HEK293T (cell line): ENCODE measurements at regions not wholly inside any gene's neighbourhood (a gene's known extent, or its start where the extent isn't known, plus 50 kb on each side); places are given as distances from the start of the nearest gene placed in this dataset.

Experiments
- CTCF ChIA-PET: fragments of 350-600 bp; formaldehyde crosslinking; extraction: SDS; loops from one replicate; lab custom pipeline; 2021; ENCODE audit warnings: antibody characterized with exemption, inconsistent platforms; lab: Yijun Ruan, JAX
- POLR2A ChIA-PET: fragments of 350-600 bp; formaldehyde crosslinking; extraction: SDS; loops from one replicate; lab custom pipeline; 2020; ENCODE audit warnings: antibody characterized with exemption, inconsistent platforms; lab: Yijun Ruan, JAX
- DNase-seq: peaks from one replicate; pipeline ENCODE4 v3.0.0; 2012; ENCODE audit warnings: mixed read lengths; ENCODE audit errors: extremely low spot score
- ARNT ChIP-seq: fragments of 450-650 bp; IDR thresholded peaks from 2 replicates; pipeline ENCODE4 v1.6.1; 2017; ENCODE audit warnings: mild to moderate bottlenecking
- BHLHE40 ChIP-seq: fragments of 450-650 bp; IDR thresholded peaks from 2 replicates; pipeline ENCODE4 v1.6.1; 2016; ENCODE audit warnings: mild to moderate bottlenecking, moderate library complexity, borderline replicate concordance
- CTBP1 ChIP-seq: fragments of 450-650 bp; IDR thresholded peaks from 2 replicates; pipeline ENCODE4 v1.6.1; 2016; ENCODE audit warnings: borderline replicate concordance
- ELF4 ChIP-seq: fragments of 450-650 bp; IDR thresholded peaks from 2 replicates; pipeline ENCODE4 v1.6.1; 2017; ENCODE audit warnings: antibody characterized with exemption
- FOXA1 ChIP-seq: fragments of 450-650 bp; IDR thresholded peaks from 2 replicates; pipeline ENCODE4 v1.6.1; 2016; ENCODE audit warnings: mild to moderate bottlenecking
- FOXK2 ChIP-seq: fragments of 450-650 bp; IDR thresholded peaks from 2 replicates; pipeline ENCODE4 v1.6.1; 2016; ENCODE audit warnings: mild to moderate bottlenecking
- FOXM1 ChIP-seq: fragments of 450-650 bp; IDR thresholded peaks from 2 replicates; pipeline ENCODE4 v1.6.1; 2017; ENCODE audit warnings: mild to moderate bottlenecking, borderline replicate concordance
- HDGF ChIP-seq: fragments of 450-650 bp; IDR thresholded peaks from 2 replicates; pipeline ENCODE4 v1.6.1; 2017; ENCODE audit warnings: antibody characterized with exemption, borderline replicate concordance
- L3MBTL2 ChIP-seq: fragments of 450-650 bp; conservative IDR thresholded peaks from 2 replicates; pipeline ENCODE4 v1.6.1; 2016; ENCODE audit warnings: mild to moderate bottlenecking
- LEF1 ChIP-seq: fragments of 450-650 bp; IDR thresholded peaks from 2 replicates; pipeline ENCODE4 v1.6.1; 2017; ENCODE audit warnings: mild to moderate bottlenecking, borderline replicate concordance
- NFRKB ChIP-seq: fragments of 450-650 bp; IDR thresholded peaks from 2 replicates; pipeline ENCODE4 v1.6.1; 2016; ENCODE audit warnings: mild to moderate bottlenecking, moderate library complexity
- SP1 ChIP-seq: fragments of 450-650 bp; IDR thresholded peaks from 2 replicates; pipeline ENCODE4 v1.6.1; 2017
- SUZ12 ChIP-seq: fragments of 450-650 bp; IDR thresholded peaks from 2 replicates; pipeline ENCODE4 v1.6.1; 2016; ENCODE audit warnings: mild to moderate bottlenecking
- TARDBP ChIP-seq: fragments of 450-650 bp; IDR thresholded peaks from 2 replicates; pipeline ENCODE4 v1.6.1; 2016
- ZNF384 ChIP-seq: fragments of 450-650 bp; IDR thresholded peaks from 2 replicates; pipeline ENCODE4 v1.6.1; 2016
- TF ChIP-seq, protein P1 (sequence below): fragments of 450-650 bp; IDR thresholded peaks from 2 replicates; pipeline ENCODE4 v1.6.1; 2016

DNA sequence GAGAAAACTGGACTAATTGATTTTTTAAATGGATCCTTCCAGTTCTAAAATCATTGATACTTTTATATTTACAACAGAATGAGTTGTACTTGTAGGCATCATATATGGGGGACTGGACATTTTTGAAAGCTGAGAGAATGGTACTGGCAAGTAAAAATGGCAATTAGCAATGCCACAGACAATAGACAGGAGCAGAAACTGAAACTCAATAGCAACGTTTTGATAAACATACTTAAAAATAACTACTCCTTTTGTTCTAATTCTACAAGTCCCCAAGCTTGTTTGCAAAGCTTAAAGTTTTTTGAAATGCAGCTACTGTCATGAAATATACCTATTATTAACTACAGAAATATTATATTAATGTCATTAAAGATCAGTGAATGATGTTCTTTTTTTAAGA lies 52.8 kb upstream of the FBXL7 start:
- DNase-seq: no peak
- CTCF ChIA-PET: no interaction called here
- POLR2A ChIA-PET: no interaction called here
- TF ChIP-seq TARDBP (no peak), CTBP1 (no peak), L3MBTL2 (no peak), FOXK2 (no peak), FOXM1 (no peak), ELF4 (no peak), FOXA1 (no peak), LEF1 (no peak), NFRKB (no peak), HDGF (no peak), BHLHE40 (no peak), SP1 (no peak), ZNF384 (no peak), SUZ12 (no peak), ARNT (no peak)
- TF ChIP-seq, protein P1, sequence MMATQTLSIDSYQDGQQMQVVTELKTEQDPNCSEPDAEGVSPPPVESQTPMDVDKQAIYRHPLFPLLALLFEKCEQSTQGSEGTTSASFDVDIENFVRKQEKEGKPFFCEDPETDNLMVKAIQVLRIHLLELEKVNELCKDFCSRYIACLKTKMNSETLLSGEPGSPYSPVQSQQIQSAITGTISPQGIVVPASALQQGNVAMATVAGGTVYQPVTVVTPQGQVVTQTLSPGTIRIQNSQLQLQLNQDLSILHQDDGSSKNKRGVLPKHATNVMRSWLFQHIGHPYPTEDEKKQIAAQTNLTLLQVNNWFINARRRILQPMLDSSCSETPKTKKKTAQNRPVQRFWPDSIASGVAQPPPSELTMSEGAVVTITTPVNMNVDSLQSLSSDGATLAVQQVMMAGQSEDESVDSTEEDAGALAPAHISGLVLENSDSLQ: no peak

DNA sequence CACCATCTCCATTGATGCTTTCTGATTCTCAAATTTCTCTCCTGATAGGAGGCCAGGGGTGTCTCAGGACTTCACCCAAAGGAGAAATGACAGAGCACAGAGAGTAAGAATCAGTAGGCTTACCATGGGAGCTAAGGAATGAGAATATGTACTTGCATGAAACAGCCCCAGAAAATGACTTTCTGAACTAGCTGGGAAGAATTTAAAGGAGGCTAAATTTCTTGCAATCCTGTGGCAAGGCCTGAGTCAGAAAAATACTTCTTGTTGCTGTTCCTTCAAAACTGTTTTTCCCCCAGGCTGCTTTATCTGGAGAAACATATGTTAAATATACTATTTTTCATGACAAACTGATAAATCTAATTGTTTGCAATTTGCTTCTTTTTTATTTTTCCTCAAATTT lies 53.4 kb upstream of the FBXL7 start:
- CTCF ChIA-PET: no interaction called here
- POLR2A ChIA-PET: no interaction called here
- DNase-seq: no peak

DNA sequence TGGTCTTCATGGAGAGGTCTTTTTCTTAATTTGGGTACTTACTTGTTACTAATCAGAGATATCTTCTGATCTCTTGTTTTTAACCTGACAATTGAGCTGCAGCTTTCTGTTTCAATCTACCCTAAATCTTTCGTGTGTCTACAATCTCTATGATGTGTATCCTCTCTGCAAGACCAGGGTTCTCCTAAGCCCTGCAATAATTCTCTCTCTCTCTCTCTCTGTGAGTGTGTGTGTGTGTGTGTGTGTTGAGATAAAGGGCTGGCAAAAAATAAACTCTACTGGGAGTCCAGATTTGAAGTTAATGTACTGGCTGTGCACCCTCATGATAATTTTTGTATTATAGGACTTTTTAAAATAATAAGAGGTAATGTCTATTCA lies 57.8 kb upstream of the FBXL7 start:
- TF ChIP-seq, protein P1: no peak
- no peak for TF ChIP-seq BHLHE40
- no peak for TF ChIP-seq L3MBTL2
- no peak for TF ChIP-seq FOXA1
- no peak for TF ChIP-seq ARNT
- no peak for TF ChIP-seq SUZ12
- no peak for TF ChIP-seq FOXM1
- no peak for TF ChIP-seq LEF1
- TF ChIP-seq TARDBP: no peak
- TF ChIP-seq NFRKB: no peak
- no peak for TF ChIP-seq ELF4
- TF ChIP-seq FOXK2: no peak
- no peak for TF ChIP-seq HDGF
- CTCF ChIA-PET: interaction anchor here (0.7 kb wide), 2 partner anchors 29 to 84 kb away, joined by 3 read pairs; no protein-coding TSS in a partner anchor
- POLR2A ChIA-PET: no interaction called here
- DNase-seq: no peak

More for the DNA sequence above, 53.4 kb upstream of the FBXL7 start:
- TF ChIP-seq HDGF: no peak
- no peak for TF ChIP-seq TARDBP
- TF ChIP-seq FOXM1: no peak
- no peak for TF ChIP-seq FOXK2

DNA sequence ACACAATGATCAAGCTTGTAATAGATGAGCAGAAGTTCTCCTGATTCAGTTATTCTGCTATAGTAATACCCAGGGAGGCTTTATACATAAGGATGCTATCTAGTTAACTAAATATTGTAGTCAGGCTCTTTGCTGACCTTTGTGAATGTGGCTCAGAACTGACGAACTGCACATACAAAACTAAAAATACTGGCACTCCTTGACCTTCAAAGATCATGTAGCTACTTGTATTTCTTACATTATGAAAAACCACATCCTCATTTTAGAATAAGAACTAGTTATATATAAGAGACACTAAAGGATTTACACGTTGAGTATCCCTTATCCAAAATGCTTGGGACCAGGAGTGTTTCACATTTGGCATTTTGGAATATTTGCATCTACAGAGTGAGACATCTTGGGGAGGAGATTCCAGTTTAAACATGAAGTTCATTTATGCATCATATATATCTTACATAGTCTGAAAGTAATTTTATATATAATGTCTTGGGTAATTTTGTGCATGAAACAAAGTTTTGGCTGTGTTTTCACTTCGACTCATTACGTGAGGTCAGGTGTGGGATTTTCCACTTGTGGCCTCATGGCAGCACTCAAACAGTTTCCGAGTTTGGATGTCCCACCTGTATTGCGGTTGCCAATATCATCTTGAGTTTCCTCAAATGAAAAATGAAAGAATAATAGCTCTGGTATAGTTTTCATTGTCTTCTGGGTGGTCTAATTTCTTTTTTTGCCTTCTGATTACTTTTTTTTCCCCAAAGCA lies 58.4 kb upstream of the FBXL7 start:
- no peak for DNase-seq
- ChIA-PET CTCF (interaction anchor here (0.7 kb wide), 2 partner anchors 29 to 84 kb away, joined by 3 read pairs; no protein-coding TSS in a partner anchor), POLR2A (no interaction called here)
- no peak for TF ChIP-seq L3MBTL2
- no peak for TF ChIP-seq HDGF
- no peak for TF ChIP-seq ZNF384
- TF ChIP-seq SUZ12: no peak
- TF ChIP-seq SP1: no peak

DNA sequence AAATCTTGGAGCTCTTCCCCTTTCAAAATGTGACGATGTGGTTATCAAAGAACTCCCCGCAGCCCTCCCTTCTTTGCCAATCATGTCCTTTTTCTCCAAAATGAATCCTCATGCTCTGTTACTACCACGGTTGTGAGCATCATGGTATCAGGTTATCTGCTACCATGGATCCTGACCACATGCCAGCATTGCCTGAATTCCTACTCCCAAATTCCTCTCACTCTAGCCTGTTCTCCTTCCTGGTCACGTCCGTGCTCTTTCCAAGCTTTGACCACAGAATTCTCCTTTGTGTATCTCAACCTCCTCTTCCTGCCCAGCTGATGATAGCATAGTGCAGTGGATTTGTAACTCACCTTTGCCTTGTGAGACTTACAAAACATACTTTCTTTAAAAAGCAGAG lies 59.5 kb upstream of the FBXL7 start:
- no peak for DNase-seq
- POLR2A ChIA-PET: no interaction called here
- TF ChIP-seq SUZ12 (no peak), FOXA1 (no peak), SP1 (no peak), CTBP1 (no peak), FOXM1 (no peak), ZNF384 (no peak), BHLHE40 (no peak), HDGF (no peak), L3MBTL2 (no peak)
- CTCF ChIA-PET: no interaction called here

DNA sequence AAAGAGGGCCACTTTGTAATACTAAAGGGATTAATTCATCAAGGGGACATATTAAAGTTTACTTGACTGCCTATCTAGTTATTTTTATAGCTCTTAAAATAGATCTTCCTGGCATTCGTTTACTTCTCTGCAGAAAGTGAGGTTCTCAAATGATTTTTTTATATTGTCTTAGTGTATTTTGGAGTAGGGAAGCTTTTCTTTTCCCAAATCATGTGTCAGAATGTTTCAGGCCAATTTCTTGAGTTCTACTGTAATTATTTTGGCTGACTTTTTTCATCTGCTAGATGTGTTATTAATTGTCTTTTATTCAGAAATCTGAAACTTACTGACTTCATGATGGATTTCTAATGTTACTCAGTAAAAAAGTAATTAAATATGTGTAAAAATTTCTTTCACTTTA lies 60.2 kb upstream of the FBXL7 start:
- POLR2A ChIA-PET: no interaction called here
- CTCF ChIA-PET: no interaction called here
- DNase-seq: no peak
- TF ChIP-seq CTBP1 (no peak), ARNT (no peak)

DNA sequence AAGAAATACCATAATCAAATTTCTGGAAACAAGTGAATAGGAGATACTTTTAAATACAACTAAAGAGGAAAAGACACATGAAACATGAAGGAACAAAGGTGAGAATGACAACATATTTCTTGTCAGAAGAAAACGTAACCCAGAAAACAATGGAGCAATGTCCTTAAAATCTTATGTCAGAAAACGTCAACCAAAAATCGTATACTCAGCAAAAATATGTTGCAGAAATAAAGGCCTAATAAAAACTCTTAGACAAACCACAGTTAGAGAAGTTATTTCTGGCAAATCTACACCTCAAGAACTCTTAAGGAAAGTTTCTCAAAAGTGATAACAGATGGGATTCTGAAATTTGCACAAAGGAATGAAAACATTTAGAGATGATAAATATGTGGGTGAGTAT lies 66.3 kb upstream of the FBXL7 start:
- TF ChIP-seq ZNF384: no peak
- TF ChIP-seq ARNT: no peak
- no peak for TF ChIP-seq NFRKB
- no peak for TF ChIP-seq ELF4
- no peak for DNase-seq
- ChIA-PET CTCF (no interaction called here), POLR2A (no interaction called here)
